ENCODE measurements at regions not wholly inside any gene's neighbourhood (a gene's known extent, or its start where the extent isn't known, plus 50 kb on each side); places are given as distances from the start of the nearest gene placed in this dataset.

GRCh38 chr1:96334236-96334557, 387.4 kb upstream of the PTBP2 start:
- no peak for ATAC-seq
- intact Hi-C loops (cut with DNase I, micrococcal nuclease), result no loop called here
- no peaks in the 10 kb centered on the region for H3K9me3 ChIP-seq
- H3K36me3 ChIP-seq (ENCODE audit: low read depth), result no peaks in the 10 kb centered on the region
- TF ChIP-seq CTCF (IDR thresholded peaks at IDR 0.05), result no peak
- DNase-seq, result no peak
- no peak overlapping the region for H3K4me3 ChIP-seq
- no peaks in the 10 kb centered on the region for H3K4me1 ChIP-seq (ENCODE audit: low read depth)

GRCh38 chr1:96338622-96339021, 383.0 kb upstream of the PTBP2 start:
- H3K36me3 ChIP-seq (ENCODE audit: low read depth), result no peaks in the 10 kb centered on the region
- no peaks in the 10 kb centered on the region for H3K9me3 ChIP-seq
- ATAC-seq (no peak), DNase-seq (no peak)
- intact Hi-C loops (cut with DNase I, micrococcal nuclease), result no loop called here
- no peaks in the 10 kb centered on the region for H3K4me1 ChIP-seq (ENCODE audit: low read depth)
- no peak overlapping the region for H3K4me3 ChIP-seq
- no peak for TF ChIP-seq CTCF (IDR thresholded peaks at IDR 0.05)

GRCh38 chr1:96340686-96341085, 380.9 kb upstream of the PTBP2 start:
- H3K4me1 ChIP-seq (ENCODE audit: low read depth), result no peaks in the 10 kb centered on the region
- H3K4me3 ChIP-seq, result no peak overlapping the region
- DNase-seq (no peak), ATAC-seq (no peak)
- no peak for TF ChIP-seq CTCF (IDR thresholded peaks at IDR 0.05)
- H3K9me3 ChIP-seq, result no peaks in the 10 kb centered on the region
- H3K36me3 ChIP-seq (ENCODE audit: low read depth), result no peaks in the 10 kb centered on the region
- intact Hi-C loops (cut with DNase I, micrococcal nuclease), result no loop called here

GRCh38 chr1:96346719-96347118, 374.9 kb upstream of the PTBP2 start:
- TF ChIP-seq CTCF (IDR thresholded peaks at IDR 0.05), result no peak
- ATAC-seq (no peak), DNase-seq (no peak)
- no peak overlapping the region for H3K4me3 ChIP-seq
- no peaks in the 10 kb centered on the region for H3K9me3 ChIP-seq
- H3K4me1 ChIP-seq (ENCODE audit: low read depth), result no peaks in the 10 kb centered on the region
- H3K36me3 ChIP-seq (ENCODE audit: low read depth), result no peaks in the 10 kb centered on the region
- intact Hi-C loops (cut with DNase I, micrococcal nuclease), result no loop called here

- DNase-seq (no peak), ATAC-seq (no peak)
- Histone ChIP-seq H3K4me3 (no peak overlapping the region), H3K4me1 (ENCODE audit: low read depth) (no peaks in the 10 kb centered on the region), H3K9me3 (no peaks in the 10 kb centered on the region), H3K36me3 (ENCODE audit: low read depth) (no peaks in the 10 kb centered on the region)
- TF ChIP-seq CTCF (IDR thresholded peaks at IDR 0.05), result no peak
- intact Hi-C loops (cut with DNase I, micrococcal nuclease), result no loop called here
Observed at GRCh38 chr1:96349896-96350295, 371.7 kb upstream of the PTBP2 start.

- Histone ChIP-seq H3K4me1 (ENCODE audit: low read depth) (no peaks in the 10 kb centered on the region), H3K9me3 (no peaks in the 10 kb centered on the region), H3K36me3 (ENCODE audit: low read depth) (no peaks in the 10 kb centered on the region), H3K4me3 (no peak overlapping the region)
- intact Hi-C loops (cut with DNase I, micrococcal nuclease), result no loop called here
- DNase-seq, result no peak
- no peak for ATAC-seq
- TF ChIP-seq CTCF (IDR thresholded peaks at IDR 0.05), result no peak
Observed at GRCh38 chr1:96352733-96353132, 368.9 kb upstream of the PTBP2 start.

Data from mucosa of descending colon (tissue), 3 donors.